A673 (cell line): ENCODE measurements at regions not wholly inside any gene's neighbourhood (a gene's known extent, or its start where the extent isn't known, plus 50 kb on each side); places are given as distances from the start of the nearest gene placed in this dataset.
"Not testable (repeated sequence)": the region's sequence is repeated elsewhere in the genome, so short reads cannot be mapped to it uniquely, and the experiment has no call there.

Experiments
- BruUV-seq: library from RNA; stranded (reverse); fragments of 400-500 nt; replicated peaks from 2 replicates; lab custom pipeline; 2021; lab: Mats Ljungman, UMichigan
- CTCF ChIA-PET: fragments of 300-600 bp; sonication (Branson Sonifier 250); formaldehyde crosslinking; loops from one replicate; lab custom pipeline; 2022; ENCODE audit warnings: antibody characterized with exemption; lab: Charles Lee
- POLR2A ChIA-PET: fragments of 300-600 bp; sonication (Branson Sonifier 250); formaldehyde crosslinking; loops from one replicate; lab custom pipeline; 2022; ENCODE audit warnings: antibody characterized with exemption; ENCODE audit not compliant: low non-redundant PET; lab: Charles Lee
- DNase-seq: peaks from one replicate; pipeline ENCODE4 v3.0.0-alpha.2; 2015; ENCODE audit warnings: low spot score
- H3K27ac ChIP-seq: fragments of 200-600 bp; sonication (generic); 2 replicates; pipeline ENCODE4 v1.5.1; 2016; ENCODE audit warnings: mixed run types, low read depth, mild to moderate bottlenecking, mixed read lengths, antibody characterized with exemption, low read length; ENCODE audit not compliant: poor library complexity, severe bottlenecking
- H3K27me3 ChIP-seq: fragments of 200-600 bp; sonication (generic); replicated peaks from 2 replicates; pipeline ENCODE4 v1.6.1; 2017; ENCODE audit warnings: mixed run types, low read depth, mild to moderate bottlenecking, mixed read lengths, antibody characterized with exemption, low read length; ENCODE audit not compliant: insufficient read depth, poor library complexity
- H3K36me3 ChIP-seq: fragments of 200-600 bp; sonication (generic); 2 replicates; pipeline ENCODE4 v1.6.1; 2016; ENCODE audit warnings: mixed run types, mild to moderate bottlenecking, mixed read lengths, antibody characterized with exemption, low read length; ENCODE audit not compliant: insufficient read depth, poor library complexity, severe bottlenecking
- H3K4me1 ChIP-seq: fragments of 200-600 bp; sonication (generic); 2 replicates; pipeline ENCODE4 v1.6.1; 2017; ENCODE audit warnings: mixed run types, mild to moderate bottlenecking, mixed read lengths, antibody characterized with exemption, low read length; ENCODE audit not compliant: insufficient read depth, poor library complexity, severe bottlenecking
- H3K4me3 ChIP-seq: fragments of 200-600 bp; sonication (generic); 2 replicates; pipeline ENCODE4 v1.5.1; 2016; ENCODE audit warnings: low read depth, mixed run types, mild to moderate bottlenecking, mixed read lengths, low read length; ENCODE audit not compliant: poor library complexity, severe bottlenecking
- H3K9me3 ChIP-seq: fragments of 200-600 bp; sonication (generic); 2 replicates; pipeline ENCODE4 v1.6.1; 2016; ENCODE audit warnings: mixed run types, low read depth, mild to moderate bottlenecking, mixed read lengths, antibody characterized with exemption, low read length; ENCODE audit not compliant: poor library complexity, severe bottlenecking
- EZH2 ChIP-seq: fragments of 200-600 bp; sonication (generic); IDR thresholded peaks from 2 replicates; pipeline ENCODE4 v1.6.1; 2017; ENCODE audit warnings: borderline replicate concordance, low read depth, mild to moderate bottlenecking, mixed read lengths, antibody characterized with exemption, low read length; ENCODE audit not compliant: poor library complexity, severe bottlenecking
- intact Hi-C: fragments of 100-400 bp; cut with micrococcal nuclease; formaldehyde crosslinking; loops from one replicate; pipeline ENCODE4 v1.10.0; 2022; ENCODE audit not compliant: unreplicated experiment
- TF ChIP-seq, protein P1 (sequence below): fragments of 300-800, 200-600 bp; sonication (generic); conservative IDR thresholded peaks from 2 replicates; pipeline ENCODE4 v1.5.1; 2017; ENCODE audit warnings: low read depth, mild to moderate bottlenecking, antibody characterized with exemption, low read length, moderate library complexity, mixed read lengths

DNA sequence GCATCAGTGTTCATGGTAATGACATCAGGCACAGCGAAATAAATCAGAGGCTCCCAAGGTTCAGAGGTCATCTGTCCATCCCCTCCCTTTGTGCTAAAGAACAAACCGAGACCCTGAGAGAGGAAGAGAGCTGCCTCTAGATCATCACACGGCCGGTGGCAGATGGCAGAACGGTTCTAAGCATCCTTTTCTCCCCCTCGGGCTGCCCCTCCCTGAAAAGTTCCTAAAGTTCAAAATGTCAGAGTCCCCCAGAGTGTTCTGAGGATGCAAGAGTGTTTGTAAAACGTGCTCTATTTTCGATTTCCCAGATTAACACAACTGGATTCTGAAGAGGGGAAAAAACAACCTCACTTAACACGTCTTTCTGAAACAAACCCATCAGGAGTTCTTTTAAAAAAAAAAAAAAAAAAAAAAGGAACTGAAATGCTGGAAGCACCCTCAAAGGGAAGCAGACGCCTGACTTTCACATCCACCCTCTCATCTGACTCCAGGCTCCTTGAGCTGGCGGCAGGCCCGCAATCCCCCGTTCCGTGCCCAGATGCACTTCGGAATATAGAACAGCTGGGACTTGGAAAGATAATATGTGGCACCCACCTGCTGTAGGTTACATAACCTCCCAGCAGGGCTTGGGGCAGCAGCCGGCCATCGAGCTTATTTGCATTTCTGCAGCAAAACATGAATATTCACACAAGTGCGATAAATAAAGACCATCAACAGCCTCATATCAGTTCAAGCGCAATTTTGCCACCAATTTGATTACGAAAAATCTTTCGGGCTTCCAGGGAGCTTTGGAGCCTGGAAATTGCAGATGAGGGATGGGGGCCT lies 115.5 kb upstream of the SMURF2 start:
- Histone ChIP-seq H3K4me3 (peak overlapping the region; percentile 36), H3K4me1 (peaks cover 40% of the 10 kb centered on the region), H3K27ac (no peak overlapping the region), H3K27me3 (peaks cover 37% of the 10 kb centered on the region), H3K9me3 (no peaks in the 10 kb centered on the region), H3K36me3 (no peaks in the 10 kb centered on the region)
- POLR2A ChIA-PET = no interaction called here
- BruUV-seq = no TSS peak
- TF ChIP-seq EZH2 = no peak
- TF ChIP-seq, protein P1, sequence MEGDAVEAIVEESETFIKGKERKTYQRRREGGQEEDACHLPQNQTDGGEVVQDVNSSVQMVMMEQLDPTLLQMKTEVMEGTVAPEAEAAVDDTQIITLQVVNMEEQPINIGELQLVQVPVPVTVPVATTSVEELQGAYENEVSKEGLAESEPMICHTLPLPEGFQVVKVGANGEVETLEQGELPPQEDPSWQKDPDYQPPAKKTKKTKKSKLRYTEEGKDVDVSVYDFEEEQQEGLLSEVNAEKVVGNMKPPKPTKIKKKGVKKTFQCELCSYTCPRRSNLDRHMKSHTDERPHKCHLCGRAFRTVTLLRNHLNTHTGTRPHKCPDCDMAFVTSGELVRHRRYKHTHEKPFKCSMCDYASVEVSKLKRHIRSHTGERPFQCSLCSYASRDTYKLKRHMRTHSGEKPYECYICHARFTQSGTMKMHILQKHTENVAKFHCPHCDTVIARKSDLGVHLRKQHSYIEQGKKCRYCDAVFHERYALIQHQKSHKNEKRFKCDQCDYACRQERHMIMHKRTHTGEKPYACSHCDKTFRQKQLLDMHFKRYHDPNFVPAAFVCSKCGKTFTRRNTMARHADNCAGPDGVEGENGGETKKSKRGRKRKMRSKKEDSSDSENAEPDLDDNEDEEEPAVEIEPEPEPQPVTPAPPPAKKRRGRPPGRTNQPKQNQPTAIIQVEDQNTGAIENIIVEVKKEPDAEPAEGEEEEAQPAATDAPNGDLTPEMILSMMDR = no peak
- intact Hi-C loops = loop anchor here (2.0 kb wide), 1 partner anchor 185 kb away; no protein-coding TSS in a partner anchor
- DNase-seq = no peak
- CTCF ChIA-PET = interaction anchor here (0.7 kb wide), 2 partner anchors 243 to 354 kb away, joined by 3 read pairs; no protein-coding TSS in a partner anchor

DNA sequence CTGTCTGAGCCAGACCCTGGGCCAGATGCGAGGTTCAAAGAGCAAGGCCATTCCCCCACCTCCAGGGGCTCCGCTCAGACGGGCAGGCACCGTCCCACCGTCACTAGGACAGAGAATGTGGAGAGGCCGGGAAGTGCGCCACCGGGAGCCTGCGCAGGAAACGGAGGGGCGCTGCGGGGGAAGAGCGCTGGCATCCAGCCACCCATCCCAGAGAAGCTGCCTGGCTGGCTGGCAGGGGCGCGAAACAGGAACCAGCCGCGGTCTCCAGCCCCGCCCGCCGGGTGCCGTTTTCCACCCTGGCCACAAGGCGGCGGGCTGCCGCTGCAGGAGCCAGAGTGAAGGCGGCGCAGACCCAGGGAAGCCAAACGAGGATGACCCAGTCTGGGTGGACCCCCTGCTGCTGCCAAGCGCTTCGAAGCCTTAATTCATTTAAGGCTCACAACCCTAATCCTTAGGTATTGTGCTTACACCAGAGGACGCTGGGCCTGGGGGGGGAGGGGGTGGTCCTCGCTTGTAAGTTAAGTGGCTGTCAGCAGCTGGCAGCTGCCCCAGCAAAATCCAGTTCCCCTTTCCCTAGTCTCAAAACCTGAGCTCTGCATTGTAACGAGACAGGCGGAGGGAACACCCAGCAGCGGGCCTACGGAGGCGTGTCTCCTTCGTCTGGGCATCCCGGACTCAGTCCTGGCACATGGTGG lies 114.8 kb upstream of the SMURF2 start:
- H3K36me3 ChIP-seq, H3K9me3 ChIP-seq, H3K27ac ChIP-seq, BruUV-seq, POLR2A ChIA-PET: not testable (repeated sequence)
- peaks cover 37% of the 10 kb centered on the region for H3K27me3 ChIP-seq
- CTCF ChIA-PET = interaction anchor here (0.7 kb wide), 1 partner anchor 353 kb away, joined by 3 read pairs; no protein-coding TSS in a partner anchor
- TF ChIP-seq, protein P1 = peak; percentile 96
- peaks cover 40% of the 10 kb centered on the region for H3K4me1 ChIP-seq
- peak; percentile 96 for DNase-seq
- intact Hi-C loops = loop anchor here (2.0 kb wide), 1 partner anchor 186 kb away; no protein-coding TSS in a partner anchor
- H3K4me3 ChIP-seq = peak overlapping the region; percentile 36

DNA sequence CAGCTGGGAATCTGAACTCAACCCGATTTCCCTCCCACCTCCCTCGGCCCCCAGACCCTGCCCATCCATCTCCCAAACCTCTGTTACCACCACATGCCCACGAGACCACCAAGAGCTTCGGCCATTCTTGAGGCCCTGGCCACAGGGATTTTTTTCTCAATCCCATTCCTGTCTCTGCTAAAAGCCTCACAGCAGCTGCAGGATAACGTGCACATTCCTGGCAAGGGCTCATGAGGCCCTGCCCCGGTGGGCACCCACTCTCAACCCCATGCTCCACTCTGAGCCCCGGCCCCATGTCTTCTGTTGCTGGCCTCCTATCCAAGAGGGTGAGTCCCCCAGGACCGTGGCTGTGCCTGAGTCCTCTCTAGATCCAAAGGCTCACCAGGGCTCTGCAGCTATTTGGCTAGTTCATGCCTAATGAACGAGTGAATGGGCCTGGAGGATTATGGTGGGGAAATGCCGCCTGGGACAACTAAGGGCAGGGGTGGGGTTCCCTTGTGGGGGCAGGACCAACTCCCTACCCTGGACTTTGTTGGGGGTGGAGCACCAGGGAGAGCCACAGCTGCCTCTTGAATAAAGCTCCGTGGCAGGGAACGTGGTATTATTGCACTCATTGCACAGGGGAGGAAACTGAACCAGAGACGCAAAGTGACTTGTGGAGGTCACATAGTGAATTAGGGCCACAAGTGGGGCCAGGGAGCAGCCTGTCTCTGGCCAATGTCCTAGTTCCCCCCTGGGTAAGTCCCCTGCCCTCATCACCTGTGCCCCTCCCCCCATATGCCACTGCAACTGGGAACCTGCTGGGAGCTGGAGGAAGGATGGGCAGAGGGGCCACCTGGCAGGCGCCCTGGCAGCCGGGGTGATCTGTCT lies 113.8 kb upstream of the SMURF2 start:
- no peak overlapping the region for H3K4me3 ChIP-seq
- no TSS peak for BruUV-seq
- ChIA-PET CTCF (no interaction called here), POLR2A (no interaction called here)
- H3K36me3 ChIP-seq = no peaks in the 10 kb centered on the region
- no peak overlapping the region for H3K27ac ChIP-seq
- peaks cover 40% of the 10 kb centered on the region for H3K4me1 ChIP-seq
- intact Hi-C loops = loop anchor here (2.0 kb wide), 1 partner anchor 187 kb away; no protein-coding TSS in a partner anchor
- TF ChIP-seq, protein P1 = no peak
- TF ChIP-seq EZH2 = no peak
- no peak for DNase-seq
- no peaks in the 10 kb centered on the region for H3K9me3 ChIP-seq
- H3K27me3 ChIP-seq = peaks cover 36% of the 10 kb centered on the region
